ENCODE measurements at regions not wholly inside any gene's neighbourhood (a gene's known extent, or its start where the extent isn't known, plus 50 kb on each side); places are given as distances from the start of the nearest gene placed in this dataset.

DNA sequence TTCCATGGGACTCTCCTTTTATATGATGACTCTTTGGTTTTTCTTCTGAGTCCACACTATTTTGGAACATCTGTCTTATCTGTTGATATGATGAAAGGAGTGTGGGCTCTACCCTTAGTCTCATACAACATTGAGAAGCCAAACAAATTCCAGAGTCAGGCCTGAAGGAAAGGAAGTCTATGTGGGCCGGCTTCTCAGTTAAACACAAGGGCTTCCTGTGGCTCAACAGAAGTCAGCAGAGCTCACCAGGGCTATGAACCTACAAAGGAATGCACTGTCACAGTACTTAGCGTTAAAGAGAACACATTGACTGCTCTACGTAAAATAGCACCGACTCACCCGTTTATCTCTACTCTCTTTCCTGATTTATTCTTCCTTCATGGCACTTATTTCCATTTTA, 641.0 kb upstream of the FRG1 start:
- peak; percentile 27 for DNase-seq (ENCODE audit: low read depth, low spot score)
- in situ Hi-C loops (cut with HindIII; ENCODE audit: low pct_unique_long_range_greater_than_20kb, low sequenced_read_pairs): no loop called here

- no peak for DNase-seq (ENCODE audit: low read depth, low spot score)
- in situ Hi-C loops (cut with HindIII; ENCODE audit: low pct_unique_long_range_greater_than_20kb, low sequenced_read_pairs): no loop called here
Measured at GRCh38 chr4:189301692-189302091, 639.0 kb upstream of the FRG1 start.

- no peak for DNase-seq (ENCODE audit: low read depth, low spot score)
- in situ Hi-C loops (cut with HindIII; ENCODE audit: low pct_unique_long_range_greater_than_20kb, low sequenced_read_pairs): no loop called here
Measured at GRCh38 chr4:189302719-189303118, 638.0 kb upstream of the FRG1 start.

- DNase-seq (ENCODE audit: low read depth, low spot score): no peak
- in situ Hi-C loops (cut with HindIII; ENCODE audit: low pct_unique_long_range_greater_than_20kb, low sequenced_read_pairs): no loop called here
Measured at GRCh38 chr4:189304167-189304566, 636.5 kb upstream of the FRG1 start.

DNA sequence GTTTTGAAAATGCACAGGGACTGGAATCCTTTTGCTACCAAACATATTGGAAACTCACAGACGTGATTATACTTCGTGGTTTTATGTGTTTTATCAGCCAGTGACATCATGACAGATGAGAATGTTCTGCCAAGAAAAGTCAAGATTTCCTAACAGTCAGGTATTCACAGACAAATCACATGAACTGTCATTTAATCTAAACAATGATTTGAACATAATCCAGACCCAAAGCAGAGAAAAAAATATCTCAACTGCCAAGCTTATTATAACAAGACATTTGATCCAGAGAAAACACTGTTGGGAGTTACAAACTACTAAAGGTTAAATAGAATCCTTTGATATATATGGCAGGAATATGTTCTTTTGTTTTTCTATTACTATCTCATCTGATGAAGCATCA, 635.9 kb upstream of the FRG1 start:
- in situ Hi-C loops (cut with HindIII; ENCODE audit: low pct_unique_long_range_greater_than_20kb, low sequenced_read_pairs): no loop called here
- DNase-seq (ENCODE audit: low read depth, low spot score): no peak

DNA sequence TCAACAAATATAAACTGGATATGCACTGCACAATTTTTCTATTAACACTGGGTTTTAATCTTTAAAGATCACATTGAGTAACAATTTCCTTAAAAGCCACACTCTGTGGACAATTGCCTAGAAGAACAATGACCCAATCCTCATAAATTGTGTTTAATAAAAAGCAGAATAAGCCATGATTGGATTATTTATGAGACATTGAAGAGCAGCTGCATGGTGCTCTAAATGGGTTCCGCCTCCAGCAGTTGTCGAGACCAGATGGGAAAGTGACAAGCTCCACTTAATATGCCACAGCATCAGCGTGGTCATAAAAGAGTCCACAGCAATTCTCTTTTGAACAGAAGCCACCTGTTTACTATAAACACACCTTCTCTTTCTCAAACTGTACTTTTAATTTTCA, 635.2 kb upstream of the FRG1 start:
- in situ Hi-C loops (cut with HindIII; ENCODE audit: low pct_unique_long_range_greater_than_20kb, low sequenced_read_pairs): no loop called here
- DNase-seq (ENCODE audit: low read depth, low spot score): no peak

DNA sequence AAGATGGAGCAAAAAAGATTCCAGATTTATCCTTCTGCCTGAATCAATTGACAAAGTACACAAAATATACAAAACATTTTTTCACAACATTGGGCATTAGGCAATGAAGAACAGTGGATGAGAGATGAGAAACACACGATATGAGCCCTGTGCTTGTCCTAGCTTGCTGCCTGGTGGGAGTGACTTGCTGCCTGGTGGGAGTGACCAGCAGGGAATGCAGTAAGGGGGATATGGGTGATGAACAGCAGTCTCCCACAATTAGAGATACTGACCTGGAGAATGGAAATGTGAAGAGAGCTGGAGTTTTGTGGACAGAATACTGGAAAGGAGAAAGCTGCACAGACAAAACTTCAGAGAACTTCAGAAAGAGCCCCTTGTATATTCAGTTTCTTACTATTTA, 629.4 kb upstream of the FRG1 start:
- in situ Hi-C loops (cut with HindIII; ENCODE audit: low pct_unique_long_range_greater_than_20kb, low sequenced_read_pairs): no loop called here
- DNase-seq (ENCODE audit: low read depth, low spot score): no peak

- in situ Hi-C loops (cut with HindIII; ENCODE audit: low pct_unique_long_range_greater_than_20kb, low sequenced_read_pairs): no loop called here
- no peak for DNase-seq (ENCODE audit: low read depth, low spot score)
Measured at GRCh38 chr4:189313064-189313463, 627.6 kb upstream of the FRG1 start.

- DNase-seq (ENCODE audit: low read depth, low spot score): no peak
- in situ Hi-C loops (cut with HindIII; ENCODE audit: low pct_unique_long_range_greater_than_20kb, low sequenced_read_pairs): no loop called here
Measured at GRCh38 chr4:189313861-189314513, 626.7 kb upstream of the FRG1 start.

- in situ Hi-C loops (cut with HindIII; ENCODE audit: low pct_unique_long_range_greater_than_20kb, low sequenced_read_pairs): no loop called here
- no peak for DNase-seq (ENCODE audit: low read depth, low spot score)
Measured at GRCh38 chr4:189322426-189322825, 618.2 kb upstream of the FRG1 start.

- in situ Hi-C loops (cut with HindIII; ENCODE audit: low pct_unique_long_range_greater_than_20kb, low sequenced_read_pairs): no loop called here
- peak; percentile 18 for DNase-seq (ENCODE audit: low read depth, low spot score)
Measured at GRCh38 chr4:189341881-189342280, 598.8 kb upstream of the FRG1 start.

GRCh38 chr4:189355590-189355989, 585.1 kb upstream of the FRG1 start:
- no peak for DNase-seq (ENCODE audit: low read depth, low spot score)
- in situ Hi-C loops (cut with HindIII; ENCODE audit: low pct_unique_long_range_greater_than_20kb, low sequenced_read_pairs): no loop called here

DNA sequence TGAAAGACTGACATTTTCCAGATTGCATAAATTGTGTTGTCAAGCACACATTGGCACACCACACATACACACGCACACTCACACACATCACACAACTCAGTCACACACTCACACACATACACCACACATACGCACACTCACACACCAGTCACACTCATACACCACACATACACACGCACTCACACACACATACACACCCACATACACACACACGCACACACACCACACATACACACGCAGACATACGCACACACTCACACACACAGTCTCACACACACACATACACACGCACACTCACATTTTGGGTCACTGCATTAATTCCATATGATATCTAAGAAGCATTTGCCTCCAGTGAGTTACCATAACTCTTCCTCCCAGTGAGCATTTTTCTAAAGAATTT, 578.3 kb upstream of the FRG1 start:
- in situ Hi-C loops (cut with HindIII; ENCODE audit: low pct_unique_long_range_greater_than_20kb, low sequenced_read_pairs): no loop called here
- no peak for DNase-seq (ENCODE audit: low read depth, low spot score)

- no peak for DNase-seq (ENCODE audit: low read depth, low spot score)
- in situ Hi-C loops (cut with HindIII; ENCODE audit: low pct_unique_long_range_greater_than_20kb, low sequenced_read_pairs): no loop called here
Measured at GRCh38 chr4:189364032-189364449, 576.6 kb upstream of the FRG1 start.

DNA sequence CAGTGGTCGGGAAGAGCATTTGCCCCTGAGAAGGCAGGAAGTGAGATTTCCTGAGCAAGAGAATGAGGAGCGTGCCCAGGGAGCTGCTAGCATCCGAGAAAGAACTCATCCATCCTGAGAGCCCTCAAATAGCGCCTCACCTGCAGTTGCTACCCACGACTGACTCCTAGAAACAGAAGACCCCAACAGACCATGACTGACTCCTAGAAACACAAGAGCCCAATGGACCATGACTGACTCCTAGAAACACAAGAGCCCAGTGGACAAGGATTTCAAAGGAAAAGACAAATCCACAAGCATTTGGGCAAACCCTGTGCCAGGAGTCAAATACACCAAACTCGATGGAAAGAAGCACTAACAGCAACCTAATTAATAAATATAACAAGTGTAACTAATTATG, 575.2 kb upstream of the FRG1 start:
- in situ Hi-C loops (cut with HindIII; ENCODE audit: low pct_unique_long_range_greater_than_20kb, low sequenced_read_pairs): no loop called here
- DNase-seq (ENCODE audit: low read depth, low spot score): no peak

DNA sequence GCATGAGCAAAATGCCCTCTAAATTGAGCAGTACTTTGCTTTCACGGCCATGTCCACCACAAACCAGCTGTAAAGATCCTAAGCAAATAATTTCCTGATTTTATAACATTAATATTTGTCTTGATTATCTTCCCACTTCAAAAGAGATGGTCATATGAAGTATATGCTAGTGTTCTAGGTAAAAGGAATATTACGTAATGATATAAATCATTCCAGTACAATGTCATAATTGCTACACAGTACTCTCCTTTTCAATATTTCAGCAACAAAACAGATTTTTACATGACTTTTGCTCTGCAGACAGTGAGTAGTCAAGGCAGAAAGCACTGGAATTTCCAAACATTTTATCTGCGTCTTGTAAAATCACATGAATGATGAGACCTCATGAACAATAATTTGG, 572.8 kb upstream of the FRG1 start:
- no peak for DNase-seq (ENCODE audit: low read depth, low spot score)
- in situ Hi-C loops (cut with HindIII; ENCODE audit: low pct_unique_long_range_greater_than_20kb, low sequenced_read_pairs): no loop called here

DNA sequence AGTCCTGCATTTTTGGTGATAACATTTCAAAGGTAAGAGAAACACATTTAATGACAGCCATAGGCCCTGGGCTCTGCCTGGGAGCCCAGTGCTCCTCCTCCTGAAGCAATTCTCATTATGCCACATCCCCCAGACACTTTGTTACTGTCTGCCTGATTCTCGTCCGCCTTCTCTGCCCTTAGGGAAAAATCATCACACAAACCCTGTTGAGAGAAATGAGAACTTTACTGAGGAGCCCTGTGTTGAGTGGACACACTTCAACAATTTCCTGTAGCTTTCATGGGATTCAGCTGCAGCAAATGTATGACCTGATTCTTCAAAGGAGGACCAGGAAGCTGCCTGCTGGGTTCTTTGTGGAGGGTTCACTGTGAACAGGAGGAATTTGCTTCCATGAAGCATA, 566.5 kb upstream of the FRG1 start:
- DNase-seq (ENCODE audit: low read depth, low spot score): peak; percentile 67
- in situ Hi-C loops (cut with HindIII; ENCODE audit: low pct_unique_long_range_greater_than_20kb, low sequenced_read_pairs): no loop called here

DNA sequence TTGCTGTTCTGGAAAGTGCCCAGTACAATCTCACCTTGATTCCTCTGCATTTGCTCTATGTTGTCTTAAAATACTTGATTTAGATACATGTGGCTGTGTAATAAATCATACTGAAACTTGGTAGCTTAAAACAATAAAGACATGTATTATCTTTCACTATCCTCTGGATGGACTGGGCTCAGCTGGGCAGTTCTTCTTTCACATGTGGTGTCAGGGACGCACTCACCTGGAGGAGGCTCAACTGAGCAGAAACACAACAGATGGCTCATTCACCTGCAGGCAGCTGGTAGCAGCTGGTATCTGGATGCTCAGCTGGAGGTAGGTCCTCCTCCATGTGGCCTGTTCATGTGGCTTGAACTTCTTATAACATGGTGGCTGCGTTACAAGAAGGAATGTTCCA, 563.8 kb upstream of the FRG1 start:
- DNase-seq (ENCODE audit: low read depth, low spot score): no peak
- in situ Hi-C loops (cut with HindIII; ENCODE audit: low pct_unique_long_range_greater_than_20kb, low sequenced_read_pairs): no loop called here

- in situ Hi-C loops (cut with HindIII; ENCODE audit: low pct_unique_long_range_greater_than_20kb, low sequenced_read_pairs): no loop called here
- peak; percentile 83 for DNase-seq (ENCODE audit: low read depth, low spot score)
Measured at GRCh38 chr4:189377569-189377968, 563.1 kb upstream of the FRG1 start.

- in situ Hi-C loops (cut with HindIII; ENCODE audit: low pct_unique_long_range_greater_than_20kb, low sequenced_read_pairs): no loop called here
- DNase-seq (ENCODE audit: low read depth, low spot score): no peak
Measured at GRCh38 chr4:189385098-189385497, 555.6 kb upstream of the FRG1 start.
